Chondrocyte (in vitro differentiated cells): ENCODE measurements at regions not wholly inside any gene's neighbourhood (a gene's known extent, or its start where the extent isn't known, plus 50 kb on each side); places are given as distances from the start of the nearest gene placed in this dataset.

Source experiments
- DNase-seq: peaks from one replicate; pipeline ENCODE4 v3.0.0; 2021; ENCODE audit warnings: mixed read lengths, low spot score
- H3K27ac Mint-ChIP-seq: one replicate; pipeline ENCODE4 v1.8.0; 2021; ENCODE audit warnings: mild to moderate bottlenecking, moderate library complexity, mixed read lengths; ENCODE audit not compliant: unreplicated experiment
- H3K27me3 Mint-ChIP-seq: 2 replicates; pipeline ENCODE4 v1.8.0; 2021; ENCODE audit warnings: low read depth, mixed read lengths
- H3K36me3 Mint-ChIP-seq: 2 replicates; pipeline ENCODE4 v1.8.0; 2021; ENCODE audit warnings: low read depth, mixed read lengths
- H3K4me1 Mint-ChIP-seq: 2 replicates; pipeline ENCODE4 v1.8.0; 2021; ENCODE audit warnings: low read depth, mild to moderate bottlenecking, mixed read lengths
- H3K4me3 Mint-ChIP-seq: one replicate; pipeline ENCODE4 v1.8.0; 2021; ENCODE audit warnings: mild to moderate bottlenecking, moderate library complexity, mixed read lengths; ENCODE audit not compliant: unreplicated experiment
- H3K9me3 Mint-ChIP-seq: 2 replicates; pipeline ENCODE4 v1.8.0; 2021; ENCODE audit warnings: low read depth, mixed read lengths
- CTCF ChIP-seq: fragments of 200-600 bp; sonication (generic); IDR thresholded peaks from 2 replicates; pipeline ENCODE4 v1.5.0; 2021; ENCODE audit warnings: antibody characterized with exemption, mild to moderate bottlenecking, moderate library complexity

- H3K27ac Mint-ChIP-seq: no peak overlapping the region
- no peak for DNase-seq
- H3K27me3 Mint-ChIP-seq: no peaks in the 10 kb centered on the region
- no peak overlapping the region for H3K4me3 Mint-ChIP-seq
- H3K4me1 Mint-ChIP-seq: peaks cover 14% of the 10 kb centered on the region
- no peak for TF ChIP-seq CTCF
- H3K9me3 Mint-ChIP-seq: no peaks in the 10 kb centered on the region
- no peaks in the 10 kb centered on the region for H3K36me3 Mint-ChIP-seq
Observed at GRCh38 chr9:38181866-38182265, 112.8 kb upstream of the SHB start.

- peaks cover 9% of the 10 kb centered on the region for H3K4me1 Mint-ChIP-seq
- no peak for DNase-seq
- H3K9me3 Mint-ChIP-seq: no peaks in the 10 kb centered on the region
- no peaks in the 10 kb centered on the region for H3K36me3 Mint-ChIP-seq
- no peaks in the 10 kb centered on the region for H3K27me3 Mint-ChIP-seq
- H3K27ac Mint-ChIP-seq: no peak overlapping the region
- H3K4me3 Mint-ChIP-seq: no peak overlapping the region
- TF ChIP-seq CTCF: no peak
Observed at GRCh38 chr9:38181232-38181631, 112.2 kb upstream of the SHB start.

- Mint-ChIP-seq H3K27me3 (no peaks in the 10 kb centered on the region), H3K4me1 (peaks cover 5% of the 10 kb centered on the region), H3K4me3 (no peak overlapping the region), H3K27ac (no peak overlapping the region), H3K9me3 (no peaks in the 10 kb centered on the region), H3K36me3 (no peaks in the 10 kb centered on the region)
- TF ChIP-seq CTCF: no peak
- DNase-seq: no peak
Observed at GRCh38 chr9:38180656-38181055, 111.6 kb upstream of the SHB start.

- no peak overlapping the region for H3K27ac Mint-ChIP-seq
- H3K27me3 Mint-ChIP-seq: no peaks in the 10 kb centered on the region
- H3K9me3 Mint-ChIP-seq: no peaks in the 10 kb centered on the region
- H3K36me3 Mint-ChIP-seq: no peaks in the 10 kb centered on the region
- no peak for DNase-seq
- H3K4me3 Mint-ChIP-seq: no peak overlapping the region
- TF ChIP-seq CTCF: no peak
- H3K4me1 Mint-ChIP-seq: peaks cover 5% of the 10 kb centered on the region
Observed at GRCh38 chr9:38179965-38180364, 110.9 kb upstream of the SHB start.

GRCh38 chr9:38178237-38178636 is 109.2 kb upstream of the SHB start:
- no peak overlapping the region for H3K4me3 Mint-ChIP-seq
- DNase-seq: no peak
- no peaks in the 10 kb centered on the region for H3K9me3 Mint-ChIP-seq
- H3K4me1 Mint-ChIP-seq: peaks cover 5% of the 10 kb centered on the region
- no peak overlapping the region for H3K27ac Mint-ChIP-seq
- TF ChIP-seq CTCF: no peak
- no peaks in the 10 kb centered on the region for H3K36me3 Mint-ChIP-seq
- H3K27me3 Mint-ChIP-seq: no peaks in the 10 kb centered on the region
